GM18519 (cell line): ENCODE measurements at regions not wholly inside any gene's neighbourhood (a gene's known extent, or its start where the extent isn't known, plus 50 kb on each side); places are given as distances from the start of the nearest gene placed in this dataset.
"Not testable (repeated sequence)": the region's sequence is repeated elsewhere in the genome, so short reads cannot be mapped to it uniquely, and the experiment has no call there.

ENCODE experiments used
- ATAC-seq: cut with Tn5 transposase; IDR thresholded peaks from one replicate; pipeline ENCODE4 v1.9.1; 2021; ENCODE audit warnings: mild to moderate bottlenecking, moderate library complexity; ENCODE audit not compliant: unreplicated experiment, low FRiP score

- ATAC-seq = not testable (repeated sequence)
Measured at GRCh38 chr21:5101749-5102148, 5419.6 kb upstream of the TPTE start.

GRCh38 chr21:5103880-5104561 is 5417.4 kb upstream of the TPTE start:
- not testable (repeated sequence) for ATAC-seq

- not testable (repeated sequence) for ATAC-seq
Measured at GRCh38 chr21:5104562-5104928, 5416.8 kb upstream of the TPTE start.

GRCh38 chr21:5105939-5106708 is 5415.3 kb upstream of the TPTE start:
- ATAC-seq = peak; percentile 41

GRCh38 chr21:5106767-5107464 is 5414.5 kb upstream of the TPTE start:
- ATAC-seq = peak; percentile 16

- not testable (repeated sequence) for ATAC-seq
Measured at GRCh38 chr21:5107637-5108036, 5413.7 kb upstream of the TPTE start.

- not testable (repeated sequence) for ATAC-seq
Measured at GRCh38 chr21:5108048-5108775, 5413.2 kb upstream of the TPTE start.

- ATAC-seq = not testable (repeated sequence)
Measured at GRCh38 chr21:5111197-5111596, 5410.2 kb upstream of the TPTE start.

- not testable (repeated sequence) for ATAC-seq
Measured at GRCh38 chr21:5113092-5113491, 5408.3 kb upstream of the TPTE start.

GRCh38 chr21:5114468-5114867 is 5406.9 kb upstream of the TPTE start:
- not testable (repeated sequence) for ATAC-seq

GRCh38 chr21:5114893-5115645 is 5406.3 kb upstream of the TPTE start:
- ATAC-seq = not testable (repeated sequence)

GRCh38 chr21:5115646-5116343 is 5405.6 kb upstream of the TPTE start:
- not testable (repeated sequence) for ATAC-seq

- not testable (repeated sequence) for ATAC-seq
Measured at GRCh38 chr21:5116344-5117123, 5404.8 kb upstream of the TPTE start.

- ATAC-seq = not testable (repeated sequence)
Measured at GRCh38 chr21:5117135-5117534, 5404.2 kb upstream of the TPTE start.

GRCh38 chr21:5117666-5118295 is 5403.6 kb upstream of the TPTE start:
- not testable (repeated sequence) for ATAC-seq

- not testable (repeated sequence) for ATAC-seq
Measured at GRCh38 chr21:5118296-5118679, 5403.1 kb upstream of the TPTE start.

GRCh38 chr21:5119179-5119578 is 5402.2 kb upstream of the TPTE start:
- ATAC-seq = not testable (repeated sequence)

- not testable (repeated sequence) for ATAC-seq
Measured at GRCh38 chr21:5121399-5121798, 5400.0 kb upstream of the TPTE start.
